HG02870 (cell line): ENCODE measurements at regions not wholly inside any gene's neighbourhood (a gene's known extent, or its start where the extent isn't known, plus 50 kb on each side); places are given as distances from the start of the nearest gene placed in this dataset.
"Not testable (repeated sequence)": the region's sequence is repeated elsewhere in the genome, so short reads cannot be mapped to it uniquely, and the experiment has no call there.

ENCODE experiments used
- ATAC-seq: cut with Tn5 transposase; IDR thresholded peaks from one replicate; pipeline ENCODE4 v1.9.1; 2021; ENCODE audit warnings: mild to moderate bottlenecking, moderate library complexity; ENCODE audit not compliant: unreplicated experiment

GRCh38 chr12:105862163-105862821, 276.5 kb downstream of the NUAK1 start:
- ATAC-seq: no peak

GRCh38 chr12:105864316-105864715, 274.4 kb downstream of the NUAK1 start:
- no peak for ATAC-seq

GRCh38 chr12:105864901-105865300, 273.9 kb downstream of the NUAK1 start:
- ATAC-seq: no peak

- ATAC-seq: no peak
These were observed 272.9 kb downstream of the NUAK1 start for GRCh38 chr12:105865886-105866285.

GRCh38 chr12:105874121-105874520, 264.6 kb downstream of the NUAK1 start:
- no peak for ATAC-seq

- ATAC-seq: no peak
These were observed 262.3 kb downstream of the NUAK1 start for GRCh38 chr12:105876396-105876927.

GRCh38 chr12:105878964-105879363, 259.8 kb downstream of the NUAK1 start:
- no peak for ATAC-seq

- ATAC-seq: no peak
These were observed 257.8 kb downstream of the NUAK1 start for GRCh38 chr12:105880824-105881388.

- ATAC-seq: no peak
These were observed 256.4 kb downstream of the NUAK1 start for GRCh38 chr12:105882404-105882803.

- no peak for ATAC-seq
These were observed 251.6 kb downstream of the NUAK1 start for GRCh38 chr12:105887131-105887530.

GRCh38 chr12:105888696-105889095, 250.1 kb downstream of the NUAK1 start:
- no peak for ATAC-seq

GRCh38 chr12:105892362-105892910, 246.3 kb downstream of the NUAK1 start:
- ATAC-seq: no peak

GRCh38 chr12:105895197-105895832, 243.4 kb downstream of the NUAK1 start:
- not testable (repeated sequence) for ATAC-seq

GRCh38 chr12:105897311-105897725, 241.4 kb downstream of the NUAK1 start:
- ATAC-seq: no peak

GRCh38 chr12:105898271-105898670, 240.5 kb downstream of the NUAK1 start:
- ATAC-seq: not testable (repeated sequence)

GRCh38 chr12:105899589-105899988, 239.2 kb downstream of the NUAK1 start:
- ATAC-seq: no peak

GRCh38 chr12:105906561-105906960, 232.2 kb downstream of the NUAK1 start:
- no peak for ATAC-seq

- ATAC-seq: no peak
These were observed 230.8 kb downstream of the NUAK1 start for GRCh38 chr12:105907982-105908381.

GRCh38 chr12:105910030-105910429, 228.7 kb downstream of the NUAK1 start:
- ATAC-seq: no peak

- ATAC-seq: no peak
These were observed 226.8 kb downstream of the NUAK1 start for GRCh38 chr12:105911966-105912365.

GRCh38 chr12:105912882-105913678, 225.7 kb downstream of the NUAK1 start:
- ATAC-seq: no peak
